Effector CD8-positive, alpha-beta T cell (primary cell): ENCODE measurements at regions not wholly inside any gene's neighbourhood (a gene's known extent, or its start where the extent isn't known, plus 50 kb on each side); places are given as distances from the start of the nearest gene placed in this dataset.
"Not testable (repeated sequence)": the region's sequence is repeated elsewhere in the genome, so short reads cannot be mapped to it uniquely, and the experiment has no call there.

Source experiments
- DNase-seq: peaks from one replicate; lab custom pipeline; 2025; lab: John Stamatoyannopoulos, UW

- no peak for DNase-seq
Observed at GRCh38 chr12:127797918-127798317, 469.1 kb upstream of the TMEM132C start.

DNA sequence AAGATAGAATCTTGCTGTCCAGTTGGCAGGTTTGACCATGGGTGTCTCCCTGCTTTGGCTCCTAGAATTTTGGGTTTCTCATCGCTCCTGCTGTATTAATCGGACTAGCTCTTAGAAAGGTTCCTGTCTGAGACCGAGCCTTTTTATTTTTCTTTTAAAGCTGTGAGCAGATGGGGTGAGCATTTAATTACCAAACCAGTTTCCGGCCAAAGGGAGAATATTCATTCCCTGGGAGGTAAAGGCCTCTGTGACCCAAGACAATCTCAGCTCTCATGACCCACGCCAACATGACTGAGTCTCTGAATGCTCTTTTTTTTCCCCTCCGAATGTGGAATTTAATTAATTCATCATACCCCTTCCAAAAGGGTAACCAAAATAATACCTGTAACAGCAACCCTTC lies 464.7 kb upstream of the TMEM132C start:
- no peak for DNase-seq

- no peak for DNase-seq
Observed at GRCh38 chr12:127803545-127803944, 463.4 kb upstream of the TMEM132C start.

DNA sequence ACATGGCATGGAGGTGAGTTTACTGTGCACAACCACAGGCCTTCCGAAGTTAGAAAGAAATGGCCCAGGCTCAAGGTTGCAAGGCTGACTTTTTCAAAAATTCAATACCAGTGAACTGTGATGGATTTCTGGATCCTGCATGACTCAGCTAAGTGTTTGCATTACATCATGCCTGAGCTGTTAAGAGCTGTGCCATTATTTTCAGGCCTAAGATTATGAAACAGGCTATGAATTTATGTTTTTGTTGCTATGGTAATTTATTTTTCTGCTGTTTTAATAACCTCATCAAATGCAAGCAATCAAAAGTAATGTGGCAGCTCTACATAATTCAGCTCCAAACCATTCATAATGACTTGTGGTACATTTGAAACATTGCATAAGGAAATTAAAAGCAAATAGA lies 457.7 kb upstream of the TMEM132C start:
- DNase-seq, result no peak

GRCh38 chr12:127810041-127810440 lies 456.9 kb upstream of the TMEM132C start:
- no peak for DNase-seq

GRCh38 chr12:127810459-127810858 lies 456.5 kb upstream of the TMEM132C start:
- not testable (repeated sequence) for DNase-seq

DNA sequence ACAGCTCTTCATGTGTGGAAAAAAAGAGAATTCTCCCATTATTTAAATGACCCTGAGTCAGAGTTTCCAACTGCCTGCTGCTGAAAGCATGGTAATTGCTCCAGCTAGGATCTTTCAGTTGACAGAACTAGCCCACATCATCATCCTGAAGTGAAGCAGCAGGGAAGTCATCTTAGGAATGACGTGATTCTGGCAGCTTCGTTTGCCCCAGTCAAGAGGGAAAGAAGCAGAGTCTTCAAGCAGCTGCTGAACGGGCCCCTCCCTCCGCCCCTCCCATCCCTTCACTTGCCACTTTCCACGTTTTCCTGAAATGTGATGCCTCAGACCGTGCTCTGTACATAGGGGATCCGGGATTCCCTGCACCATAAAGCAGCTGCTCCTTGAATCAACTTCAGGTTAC lies 455.0 kb upstream of the TMEM132C start:
- DNase-seq, result no peak

DNA sequence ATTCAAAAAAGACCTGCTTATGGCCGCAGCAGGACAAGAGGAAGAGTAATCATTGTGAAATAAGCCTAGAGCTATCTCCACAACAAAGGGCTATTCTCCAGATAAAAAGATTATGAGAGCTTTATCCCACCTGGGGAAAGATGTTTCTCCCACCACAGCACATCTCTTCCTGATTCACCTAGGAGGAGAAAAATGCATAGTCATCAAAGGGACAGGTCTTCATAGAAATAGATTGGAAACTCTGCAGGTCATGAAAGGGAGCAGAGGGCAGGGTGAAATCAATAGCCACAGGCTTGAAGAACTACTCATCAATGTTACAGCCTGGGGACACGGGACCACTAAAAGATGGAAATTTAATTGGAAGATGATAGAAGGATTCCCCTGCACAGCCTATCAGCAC lies 453.8 kb upstream of the TMEM132C start:
- no peak for DNase-seq

- DNase-seq, result no peak
Observed at GRCh38 chr12:127819056-127819455, 447.9 kb upstream of the TMEM132C start.

DNA sequence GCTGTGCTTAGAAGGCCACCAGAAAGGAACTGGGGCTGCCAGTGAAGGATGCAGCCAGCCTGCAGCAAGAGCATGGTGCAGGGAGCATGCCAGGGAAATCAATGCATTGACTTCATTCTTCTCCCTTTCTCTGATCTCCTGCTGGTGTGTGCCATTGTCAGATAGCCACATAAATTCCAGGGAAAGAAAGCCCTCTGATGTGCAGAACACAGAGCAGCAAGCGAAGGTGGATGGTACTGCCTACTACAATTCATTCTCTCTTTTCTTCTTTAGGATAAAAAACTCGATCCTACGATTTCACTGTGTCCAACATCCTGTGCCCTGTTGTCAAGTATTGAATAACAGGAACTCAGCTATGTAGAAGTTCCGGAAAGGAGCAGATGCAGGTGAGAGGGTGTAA lies 446.7 kb upstream of the TMEM132C start:
- DNase-seq, result no peak

DNA sequence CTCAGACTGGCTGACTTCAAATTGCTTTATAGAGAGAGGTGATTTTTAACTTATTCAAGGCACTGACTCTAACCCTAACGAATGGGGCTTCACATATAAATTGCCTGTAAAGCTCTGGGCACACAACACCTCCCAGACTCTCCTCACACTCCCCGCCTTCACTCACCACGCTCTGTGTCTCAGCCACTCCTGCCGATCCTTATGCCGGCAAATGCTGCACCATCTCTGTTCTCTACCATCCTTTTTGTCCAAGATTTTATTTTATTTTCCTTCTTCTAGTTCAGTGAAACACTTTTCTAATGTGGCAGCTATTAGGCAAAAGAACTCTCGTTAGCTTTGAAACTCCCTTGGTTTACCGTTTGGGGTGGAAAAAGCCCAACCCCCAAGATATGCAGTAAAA lies 446.1 kb upstream of the TMEM132C start:
- DNase-seq, result no peak

DNA sequence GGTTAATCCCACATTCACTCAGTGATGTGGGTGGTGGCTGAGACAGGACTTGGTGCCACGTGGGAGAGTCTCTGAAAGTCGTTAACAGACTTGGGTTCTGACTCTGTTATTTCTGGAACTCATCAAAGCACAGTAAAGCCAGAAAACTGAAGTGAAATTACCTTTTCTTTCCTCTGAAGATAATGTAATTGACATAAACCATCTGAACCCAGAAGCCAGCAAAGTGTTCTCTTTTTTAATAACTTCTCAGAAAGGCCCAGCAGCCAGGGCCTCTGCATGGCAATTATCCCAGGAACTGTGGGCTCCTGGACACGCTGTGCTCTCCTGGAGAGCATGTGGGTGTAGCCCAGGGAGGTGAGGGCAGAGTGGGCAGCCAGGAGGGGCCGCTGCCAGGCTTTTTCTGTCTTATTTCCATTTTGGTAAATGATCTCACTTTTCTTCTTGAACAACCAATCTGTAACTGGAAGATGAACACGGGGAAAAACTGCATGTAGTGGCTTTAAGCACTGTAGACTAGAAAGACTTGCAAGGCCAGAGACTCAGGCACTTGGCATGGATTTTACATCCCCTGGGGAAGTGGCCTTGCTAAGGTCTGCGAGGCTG lies 444.1 kb upstream of the TMEM132C start:
- DNase-seq, result no peak

GRCh38 chr12:127823801-127824200 lies 443.2 kb upstream of the TMEM132C start:
- no peak for DNase-seq

DNA sequence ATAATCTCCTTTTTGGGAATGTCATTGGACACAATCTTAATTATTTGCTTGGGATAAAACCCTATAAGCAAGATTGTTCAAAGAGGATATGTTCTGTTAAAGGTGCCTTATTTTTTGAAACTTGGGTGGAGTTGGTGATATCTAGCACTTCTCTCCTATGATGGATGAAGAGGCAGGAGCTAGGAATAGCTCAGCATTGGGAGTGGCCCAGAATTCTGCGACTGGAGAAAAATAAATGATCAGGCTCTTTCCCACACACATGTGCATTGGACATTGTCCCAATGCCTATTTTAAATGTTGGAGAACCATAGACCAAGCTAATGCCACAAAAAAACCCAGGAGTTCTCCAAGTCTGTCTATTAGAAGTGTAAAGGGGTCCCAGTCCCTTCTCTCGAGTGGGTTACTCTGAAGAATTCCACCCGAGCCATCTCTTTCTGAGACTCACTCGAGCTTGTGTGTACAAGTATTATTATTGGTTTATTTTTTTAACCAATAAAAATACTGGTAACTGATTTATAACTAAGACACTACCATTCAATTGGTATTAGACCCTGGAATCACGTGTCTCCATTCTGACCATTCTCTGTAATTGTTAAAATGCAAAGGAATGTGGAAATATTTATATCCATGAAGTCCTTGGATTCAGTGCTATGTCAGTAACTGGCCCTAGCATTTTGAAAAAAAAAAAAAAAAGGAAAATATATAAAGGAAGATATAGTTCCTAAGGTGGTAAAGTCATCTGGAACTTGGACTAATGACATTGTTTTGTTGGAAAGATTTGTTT lies 437.5 kb upstream of the TMEM132C start:
- no peak for DNase-seq

GRCh38 chr12:127830065-127830460 lies 436.9 kb upstream of the TMEM132C start:
- DNase-seq, result no peak

- DNase-seq, result no peak
Observed at GRCh38 chr12:127830730-127831129, 436.2 kb upstream of the TMEM132C start.

DNA sequence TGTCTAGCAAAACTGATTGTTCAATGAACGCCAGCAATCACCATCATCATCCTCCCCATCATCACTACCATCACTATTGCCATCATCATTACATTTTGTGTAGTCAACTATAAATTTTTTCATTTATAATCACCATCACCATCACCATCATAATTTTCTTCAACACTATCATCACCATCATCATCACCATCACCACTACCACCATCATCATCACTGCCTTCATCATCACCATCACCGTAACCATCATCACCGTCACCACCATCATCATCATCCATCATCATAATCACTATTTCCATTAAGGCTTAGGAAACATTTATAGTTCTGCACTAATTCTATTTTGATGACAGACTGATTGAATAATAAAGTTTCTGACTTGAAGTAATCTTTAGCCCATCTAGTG lies 434.8 kb upstream of the TMEM132C start:
- DNase-seq, result no peak

DNA sequence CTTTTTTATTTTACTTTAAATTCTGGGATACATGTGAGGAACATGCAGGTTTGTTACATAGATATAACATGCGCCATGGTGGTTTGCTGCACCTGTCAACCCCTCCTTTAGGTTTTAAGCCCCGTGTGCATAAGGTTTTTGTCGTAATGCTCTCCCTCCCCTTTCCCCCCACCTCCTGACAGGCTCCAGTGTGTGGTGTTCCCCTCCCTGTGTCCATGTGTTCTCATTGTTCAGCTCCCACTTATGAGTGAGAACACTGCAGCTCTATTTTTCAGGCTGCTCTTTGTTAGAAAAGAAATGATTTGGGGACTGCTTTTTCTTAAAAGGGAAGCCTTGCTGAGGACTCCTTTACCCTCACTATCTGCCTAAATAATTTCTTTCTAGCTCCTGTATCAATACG lies 430.2 kb upstream of the TMEM132C start:
- not testable (repeated sequence) for DNase-seq

DNA sequence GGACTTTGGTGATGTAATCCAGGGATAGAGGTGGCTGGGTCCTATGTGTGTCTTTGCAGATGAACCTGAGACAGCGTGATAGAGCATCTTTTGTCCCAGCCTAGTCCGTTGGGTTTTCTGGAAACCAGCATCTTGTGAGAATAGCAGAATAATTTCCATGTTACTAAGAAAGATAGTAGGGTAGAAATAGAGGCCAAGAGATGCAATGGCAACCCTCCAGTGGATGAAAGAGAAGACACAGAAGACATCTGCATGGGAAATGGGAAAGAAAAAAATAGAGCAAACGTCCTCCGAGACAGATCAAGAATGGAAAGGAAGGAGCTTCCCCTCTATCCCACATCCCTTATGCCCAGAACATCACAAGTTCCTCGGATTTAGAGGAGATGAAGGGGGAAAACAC lies 409.3 kb upstream of the TMEM132C start:
- DNase-seq, result no peak

DNA sequence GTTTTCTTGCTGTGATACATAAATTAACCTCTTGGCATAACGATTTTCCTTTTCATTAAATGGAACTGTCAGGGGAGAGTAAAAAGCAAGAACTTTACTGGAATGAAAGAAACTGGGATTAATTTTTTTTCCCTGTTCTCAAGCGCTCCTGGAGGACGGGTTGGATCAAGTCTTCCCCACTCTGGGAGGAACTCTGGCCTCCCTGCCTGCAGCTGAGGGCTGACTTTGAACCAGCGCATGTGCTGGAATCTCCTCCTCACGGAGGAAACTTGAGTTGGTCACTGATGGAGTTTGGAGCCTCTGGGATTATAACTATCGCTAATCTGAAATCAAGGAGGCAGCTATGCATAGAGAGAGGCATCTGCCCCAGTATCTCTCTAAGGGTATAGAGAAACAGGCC lies 406.4 kb upstream of the TMEM132C start:
- DNase-seq, result no peak

GRCh38 chr12:127861406-127861805 lies 405.6 kb upstream of the TMEM132C start:
- no peak for DNase-seq

GRCh38 chr12:127873306-127873705 lies 393.7 kb upstream of the TMEM132C start:
- no peak for DNase-seq

DNA sequence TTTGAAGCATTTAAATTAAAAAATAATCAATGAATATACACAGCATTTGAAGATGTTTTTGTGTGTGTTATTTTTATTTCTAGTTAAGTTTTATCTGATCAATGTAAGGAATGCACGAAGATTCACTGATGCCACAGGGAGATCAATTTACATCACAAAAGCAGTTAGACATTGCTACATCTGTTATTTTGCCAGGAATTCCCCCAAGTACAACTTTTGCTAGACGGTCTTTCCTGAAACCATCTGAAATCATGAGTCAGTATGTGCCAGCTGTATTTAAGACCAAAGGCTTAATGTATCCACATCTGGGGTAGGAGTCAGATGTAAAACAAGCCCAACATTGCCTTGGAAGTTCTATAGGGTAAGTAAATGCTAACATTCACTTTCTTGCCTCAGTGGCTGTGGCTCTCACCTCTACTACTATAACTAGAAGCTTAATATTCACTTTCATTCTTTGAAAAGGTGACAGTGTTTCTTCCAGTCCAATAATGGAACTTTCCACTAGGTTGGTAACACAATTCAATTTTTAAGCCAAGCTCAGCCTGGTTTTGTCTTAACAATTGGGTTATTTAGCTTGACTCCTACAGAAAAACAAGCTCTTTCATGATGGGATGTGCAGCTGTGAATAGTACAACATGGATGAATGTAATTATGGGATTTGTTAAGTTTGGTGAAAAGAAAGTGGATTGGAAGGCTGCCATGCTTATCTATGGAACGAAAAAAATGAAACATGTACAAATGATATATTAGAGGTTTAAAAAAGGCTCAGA lies 385.4 kb upstream of the TMEM132C start:
- DNase-seq, result no peak
